Activated naive CD4-positive, alpha-beta T cell treated with anti-CD3 and anti-CD28 coated beads, Interleukin-2, amount 10 ng/mL, durations not matched to agents 7 days and 5 days (primary cell): ENCODE measurements at regions not wholly inside any gene's neighbourhood (a gene's known extent, or its start where the extent isn't known, plus 50 kb on each side); places are given as distances from the start of the nearest gene placed in this dataset.

ENCODE experiments used
- CTCF ChIA-PET: fragments of 350-600 bp; sonication (Branson Sonifier 250); formaldehyde crosslinking; loops from one replicate; lab custom pipeline; 2021; ENCODE audit warnings: antibody characterized with exemption; lab: Charles Lee
- DNase-seq: peaks from one replicate; pipeline ENCODE4 v3.0.0-alpha.2; 2020
- H3K27ac Mint-ChIP-seq: one replicate; pipeline ENCODE4 v1.8.0; 2021; ENCODE audit warnings: mild to moderate bottlenecking, moderate library complexity, mixed read lengths
- H3K27me3 Mint-ChIP-seq: one replicate; pipeline ENCODE4 v1.8.0; 2021; ENCODE audit warnings: mild to moderate bottlenecking, mixed read lengths
- H3K36me3 Mint-ChIP-seq: one replicate; pipeline ENCODE4 v1.8.0; 2021; ENCODE audit warnings: mixed read lengths
- H3K4me1 Mint-ChIP-seq: one replicate; pipeline ENCODE4 v1.8.0; 2021; ENCODE audit warnings: mixed read lengths
- H3K4me3 Mint-ChIP-seq: one replicate; pipeline ENCODE4 v1.8.0; 2021; ENCODE audit warnings: mild to moderate bottlenecking, moderate library complexity, mixed read lengths
- H3K9me3 Mint-ChIP-seq: one replicate; pipeline ENCODE4 v1.8.0; 2021; ENCODE audit warnings: mixed read lengths

GRCh38 chr5:120257358-120257971, 206.6 kb upstream of the PRR16 start:
- Mint-ChIP-seq H3K4me1 (no peaks in the 10 kb centered on the region), H3K4me3 (no peak overlapping the region), H3K27me3 (no peaks in the 10 kb centered on the region), H3K9me3 (no peaks in the 10 kb centered on the region), H3K27ac (no peak overlapping the region), H3K36me3 (no peaks in the 10 kb centered on the region)
- CTCF ChIA-PET, result no interaction called here
- no peak for DNase-seq

DNA sequence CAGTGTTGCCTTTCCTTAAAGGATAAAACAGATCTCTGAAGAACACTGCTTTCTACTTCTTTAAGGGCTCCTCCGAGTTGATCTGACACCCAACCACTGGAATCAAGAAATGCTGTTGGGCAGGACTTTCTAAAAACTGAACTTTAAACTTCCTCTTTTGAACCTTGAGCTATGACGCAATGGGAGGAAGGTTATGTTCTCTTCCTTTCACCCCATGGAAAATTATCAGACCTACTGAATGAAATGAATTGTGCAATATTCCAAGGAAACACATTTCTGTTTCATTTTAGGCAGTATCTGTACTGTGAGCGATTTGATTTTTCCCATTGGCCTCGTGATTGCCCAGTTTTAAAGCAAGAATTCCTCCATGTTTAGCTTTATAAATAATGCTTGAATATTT, 206.0 kb upstream of the PRR16 start:
- CTCF ChIA-PET, result no interaction called here
- H3K4me1 Mint-ChIP-seq, result no peaks in the 10 kb centered on the region
- H3K4me3 Mint-ChIP-seq, result no peak overlapping the region
- no peaks in the 10 kb centered on the region for H3K9me3 Mint-ChIP-seq
- DNase-seq, result no peak
- no peaks in the 10 kb centered on the region for H3K36me3 Mint-ChIP-seq
- no peaks in the 10 kb centered on the region for H3K27me3 Mint-ChIP-seq
- no peak overlapping the region for H3K27ac Mint-ChIP-seq

DNA sequence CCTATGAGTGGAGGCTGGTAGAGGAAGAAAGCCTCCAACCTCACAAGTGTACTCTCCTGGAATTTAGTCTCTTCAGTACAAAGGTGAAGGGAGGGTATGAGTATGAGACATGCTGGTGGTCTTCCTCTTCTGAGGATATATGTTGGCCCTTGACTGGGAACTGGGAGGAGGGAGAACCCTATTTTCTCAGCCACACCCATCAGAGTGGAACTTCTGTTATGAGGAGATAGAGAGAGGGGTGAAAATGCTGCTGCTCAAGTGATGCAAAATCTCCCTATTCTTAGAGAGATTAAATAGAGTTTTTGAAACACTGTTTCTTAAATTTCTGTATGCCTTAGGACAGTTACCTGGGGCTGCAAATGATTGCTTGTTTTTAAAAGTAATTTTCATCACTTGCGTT, 203.4 kb upstream of the PRR16 start:
- H3K27ac Mint-ChIP-seq, result no peak overlapping the region
- no peaks in the 10 kb centered on the region for H3K36me3 Mint-ChIP-seq
- no peak for DNase-seq

DNA sequence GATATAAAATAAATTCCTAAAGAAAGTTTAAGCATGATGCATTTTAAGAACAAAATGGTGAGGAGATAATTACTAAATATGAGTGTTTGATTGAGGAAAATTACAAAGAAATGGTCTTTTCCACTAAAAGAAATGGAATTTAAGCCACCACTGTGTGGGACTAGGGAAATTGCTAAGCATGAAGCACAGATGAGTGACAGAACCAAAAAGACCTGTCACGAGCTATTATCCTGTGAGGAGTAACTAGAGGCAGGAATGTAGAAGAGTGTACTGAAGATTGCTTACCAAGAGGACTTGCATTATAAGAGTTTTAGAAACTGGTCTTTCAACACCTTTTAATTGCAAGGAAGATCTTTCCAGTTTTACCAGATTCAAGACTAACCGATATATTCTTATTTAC, 193.6 kb upstream of the PRR16 start:
- DNase-seq, result no peak
- Mint-ChIP-seq H3K9me3 (peaks cover 4% of the 10 kb centered on the region), H3K4me1 (no peaks in the 10 kb centered on the region), H3K27me3 (no peaks in the 10 kb centered on the region), H3K4me3 (no peak overlapping the region), H3K27ac (no peak overlapping the region), H3K36me3 (no peaks in the 10 kb centered on the region)
- CTCF ChIA-PET, result no interaction called here

More for the DNA sequence above, 203.4 kb upstream of the PRR16 start:
- CTCF ChIA-PET, result no interaction called here
- Mint-ChIP-seq H3K9me3 (no peaks in the 10 kb centered on the region), H3K4me3 (no peak overlapping the region), H3K27me3 (no peaks in the 10 kb centered on the region), H3K4me1 (no peaks in the 10 kb centered on the region)

- CTCF ChIA-PET, result no interaction called here
- no peak overlapping the region for H3K27ac Mint-ChIP-seq
- no peaks in the 10 kb centered on the region for H3K4me1 Mint-ChIP-seq
- no peaks in the 10 kb centered on the region for H3K27me3 Mint-ChIP-seq
- H3K9me3 Mint-ChIP-seq, result peaks cover 4% of the 10 kb centered on the region
- no peaks in the 10 kb centered on the region for H3K36me3 Mint-ChIP-seq
- no peak overlapping the region for H3K4me3 Mint-ChIP-seq
- no peak for DNase-seq
Measured at GRCh38 chr5:120293796-120294195, 170.3 kb upstream of the PRR16 start.

GRCh38 chr5:120297616-120298015, 166.5 kb upstream of the PRR16 start:
- Mint-ChIP-seq H3K9me3 (peaks cover 2% of the 10 kb centered on the region), H3K4me3 (no peak overlapping the region), H3K4me1 (no peaks in the 10 kb centered on the region), H3K36me3 (no peaks in the 10 kb centered on the region), H3K27me3 (no peaks in the 10 kb centered on the region), H3K27ac (no peak overlapping the region)
- CTCF ChIA-PET, result no interaction called here
- DNase-seq, result no peak

GRCh38 chr5:120298981-120299380, 165.1 kb upstream of the PRR16 start:
- peaks cover 4% of the 10 kb centered on the region for H3K9me3 Mint-ChIP-seq
- CTCF ChIA-PET, result no interaction called here
- H3K4me3 Mint-ChIP-seq, result no peak overlapping the region
- no peaks in the 10 kb centered on the region for H3K27me3 Mint-ChIP-seq
- H3K27ac Mint-ChIP-seq, result no peak overlapping the region
- H3K36me3 Mint-ChIP-seq, result no peaks in the 10 kb centered on the region
- H3K4me1 Mint-ChIP-seq, result no peaks in the 10 kb centered on the region
- no peak for DNase-seq

DNA sequence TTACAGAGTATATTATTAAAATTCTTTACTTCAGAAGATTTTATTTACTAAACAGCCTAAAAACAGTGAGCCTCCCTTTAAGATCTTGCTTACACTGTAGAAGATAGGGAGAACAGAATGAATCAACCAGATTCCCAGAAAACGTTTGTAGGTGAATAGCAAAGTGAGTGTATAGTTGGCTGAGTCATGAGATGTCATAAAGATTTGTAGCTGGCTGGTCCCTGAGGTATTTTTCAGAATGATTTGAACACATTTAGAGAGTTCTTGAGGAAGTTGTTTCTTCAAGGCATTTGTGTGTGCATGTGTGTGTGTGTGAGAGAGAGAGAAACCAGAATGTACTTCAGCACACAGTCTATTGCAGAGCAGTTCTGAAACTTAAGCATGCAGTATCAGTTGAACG, 159.4 kb upstream of the PRR16 start:
- Mint-ChIP-seq H3K4me3 (no peak overlapping the region), H3K36me3 (no peaks in the 10 kb centered on the region), H3K27me3 (no peaks in the 10 kb centered on the region), H3K9me3 (peaks cover 1% of the 10 kb centered on the region), H3K27ac (no peak overlapping the region), H3K4me1 (no peaks in the 10 kb centered on the region)
- CTCF ChIA-PET, result no interaction called here
- DNase-seq, result no peak

DNA sequence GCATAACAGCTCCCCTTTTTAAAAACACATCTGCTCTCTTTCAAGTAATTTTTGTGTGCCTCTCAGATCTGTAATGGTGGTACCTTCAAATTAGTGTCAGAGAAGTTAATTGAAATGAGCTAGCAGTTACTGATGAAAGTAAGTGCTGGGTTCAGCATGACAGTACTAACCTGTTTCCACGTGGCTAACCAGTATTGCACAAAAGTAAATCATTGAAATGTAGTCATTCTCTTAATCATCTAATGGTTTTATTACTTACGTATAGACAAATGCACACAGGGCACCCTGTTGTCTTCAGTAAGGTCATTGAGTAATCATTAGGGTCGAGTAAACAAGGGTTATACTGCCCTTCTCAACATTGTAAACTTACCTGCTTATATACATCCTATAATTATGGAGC, 157.8 kb upstream of the PRR16 start:
- Mint-ChIP-seq H3K27me3 (no peaks in the 10 kb centered on the region), H3K4me1 (no peaks in the 10 kb centered on the region), H3K27ac (no peak overlapping the region), H3K4me3 (no peak overlapping the region), H3K9me3 (peaks cover 1% of the 10 kb centered on the region), H3K36me3 (no peaks in the 10 kb centered on the region)
- CTCF ChIA-PET, result no interaction called here
- DNase-seq, result no peak

GRCh38 chr5:120314191-120314590, 149.9 kb upstream of the PRR16 start:
- no peak overlapping the region for H3K4me3 Mint-ChIP-seq
- no peak overlapping the region for H3K27ac Mint-ChIP-seq
- no peaks in the 10 kb centered on the region for H3K27me3 Mint-ChIP-seq
- H3K36me3 Mint-ChIP-seq, result no peaks in the 10 kb centered on the region
- peaks cover 1% of the 10 kb centered on the region for H3K9me3 Mint-ChIP-seq
- H3K4me1 Mint-ChIP-seq, result no peaks in the 10 kb centered on the region
- CTCF ChIA-PET, result no interaction called here
- no peak for DNase-seq

DNA sequence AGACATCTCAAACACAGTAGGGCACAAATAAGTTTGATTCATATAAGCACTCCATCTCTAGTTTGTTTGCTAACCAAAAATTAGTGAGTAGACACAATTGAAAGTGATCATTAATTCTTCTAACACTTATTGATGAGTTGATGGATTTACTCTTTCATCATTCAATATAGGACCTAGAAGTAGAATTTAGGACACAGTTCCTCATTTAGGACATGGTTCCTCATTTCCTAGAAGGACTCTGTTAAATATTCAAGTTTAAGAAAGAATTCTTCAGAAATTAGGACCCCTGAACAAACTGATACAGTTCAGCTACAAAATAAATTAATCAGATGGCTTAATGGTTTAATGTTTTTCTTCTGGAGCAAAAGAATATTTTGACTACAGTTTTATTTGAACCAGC, 143.5 kb upstream of the PRR16 start:
- DNase-seq, result no peak
- H3K4me1 Mint-ChIP-seq, result no peaks in the 10 kb centered on the region
- H3K27me3 Mint-ChIP-seq, result no peaks in the 10 kb centered on the region
- no peaks in the 10 kb centered on the region for H3K36me3 Mint-ChIP-seq
- no peak overlapping the region for H3K4me3 Mint-ChIP-seq
- no peaks in the 10 kb centered on the region for H3K9me3 Mint-ChIP-seq
- CTCF ChIA-PET, result no interaction called here
- no peak overlapping the region for H3K27ac Mint-ChIP-seq

- CTCF ChIA-PET, result no interaction called here
Measured at GRCh38 chr5:120326651-120327050, 137.4 kb upstream of the PRR16 start.

DNA sequence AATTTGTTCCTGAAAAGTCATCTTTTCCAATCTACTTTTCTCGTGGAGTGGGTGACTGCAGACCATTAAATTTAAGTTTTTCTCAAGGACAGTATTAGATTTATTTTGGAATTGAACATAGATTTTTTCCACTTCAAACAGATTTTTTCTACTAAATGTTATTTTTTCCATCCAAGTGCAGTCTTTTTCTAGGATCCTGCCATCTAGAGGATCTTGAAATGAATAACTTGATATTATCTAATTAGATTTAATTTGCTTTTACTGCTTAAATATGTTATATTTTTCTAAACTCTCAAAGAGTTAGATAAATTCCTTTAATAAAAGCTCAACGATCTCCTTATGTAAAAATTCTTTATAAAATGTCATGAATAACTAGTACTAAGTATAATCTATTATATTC, 136.9 kb upstream of the PRR16 start:
- CTCF ChIA-PET, result no interaction called here
- DNase-seq, result no peak
- Mint-ChIP-seq H3K4me1 (no peaks in the 10 kb centered on the region), H3K36me3 (no peaks in the 10 kb centered on the region), H3K9me3 (peaks cover 2% of the 10 kb centered on the region), H3K27ac (no peak overlapping the region), H3K27me3 (no peaks in the 10 kb centered on the region), H3K4me3 (no peak overlapping the region)

More at GRCh38 chr5:120326651-120327050, 137.4 kb upstream of the PRR16 start:
- Mint-ChIP-seq H3K27me3 (no peaks in the 10 kb centered on the region), H3K9me3 (no peaks in the 10 kb centered on the region), H3K27ac (no peak overlapping the region), H3K36me3 (no peaks in the 10 kb centered on the region), H3K4me3 (no peak overlapping the region), H3K4me1 (no peaks in the 10 kb centered on the region)
- DNase-seq, result no peak

GRCh38 chr5:120329095-120329494, 135.0 kb upstream of the PRR16 start:
- Mint-ChIP-seq H3K4me3 (no peak overlapping the region), H3K27ac (no peak overlapping the region), H3K27me3 (no peaks in the 10 kb centered on the region), H3K36me3 (no peaks in the 10 kb centered on the region), H3K9me3 (peaks cover 3% of the 10 kb centered on the region), H3K4me1 (no peaks in the 10 kb centered on the region)
- CTCF ChIA-PET, result no interaction called here
- DNase-seq, result no peak

DNA sequence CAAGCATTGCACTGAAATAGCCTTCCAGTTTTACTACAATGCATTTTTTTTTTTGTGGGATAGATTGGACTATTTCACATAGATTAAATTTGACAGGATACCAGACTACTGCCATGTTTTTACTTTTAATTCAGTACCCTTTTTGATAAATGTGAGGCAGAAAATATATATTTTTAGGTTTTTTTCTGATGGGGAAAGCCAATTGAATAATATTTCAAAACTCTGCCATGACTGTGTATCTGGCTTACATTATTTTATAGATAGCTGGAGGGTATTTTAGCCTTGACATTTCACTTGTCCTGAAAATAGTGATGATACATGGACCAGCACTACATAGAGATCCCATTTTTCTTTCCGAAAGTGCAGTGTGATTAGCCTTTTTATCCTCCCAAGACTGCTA, 133.5 kb upstream of the PRR16 start:
- Mint-ChIP-seq H3K36me3 (no peaks in the 10 kb centered on the region), H3K9me3 (peaks cover 3% of the 10 kb centered on the region), H3K4me1 (no peaks in the 10 kb centered on the region), H3K27me3 (no peaks in the 10 kb centered on the region), H3K27ac (no peak overlapping the region), H3K4me3 (no peak overlapping the region)
- CTCF ChIA-PET, result no interaction called here
- no peak for DNase-seq

DNA sequence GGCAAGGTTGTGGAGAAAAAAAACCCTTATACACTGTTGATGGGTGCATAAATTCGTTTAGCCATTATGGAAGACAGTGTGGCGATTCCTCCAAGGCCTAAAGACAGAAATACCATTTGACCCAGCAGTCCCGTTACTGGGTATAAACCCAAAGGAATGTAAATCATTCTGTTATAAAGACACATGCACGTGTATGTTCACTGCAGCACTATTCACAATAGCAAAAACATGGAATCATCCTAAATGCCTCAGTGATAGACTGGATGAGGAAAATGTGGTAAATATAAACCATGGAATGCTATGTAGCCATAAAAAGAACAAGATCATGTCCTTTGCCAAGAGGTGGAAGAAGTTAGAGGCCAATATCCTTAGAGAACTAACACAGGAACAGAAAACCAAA, 119.9 kb upstream of the PRR16 start:
- CTCF ChIA-PET, result no interaction called here
- Mint-ChIP-seq H3K4me1 (no peaks in the 10 kb centered on the region), H3K9me3 (no peaks in the 10 kb centered on the region), H3K27ac (no peak overlapping the region), H3K4me3 (no peak overlapping the region), H3K27me3 (no peaks in the 10 kb centered on the region), H3K36me3 (no peaks in the 10 kb centered on the region)
- no peak for DNase-seq
